ENCODE measurements at regions not wholly inside any gene's neighbourhood (a gene's known extent, or its start where the extent isn't known, plus 50 kb on each side); places are given as distances from the start of the nearest gene placed in this dataset.

DNA sequence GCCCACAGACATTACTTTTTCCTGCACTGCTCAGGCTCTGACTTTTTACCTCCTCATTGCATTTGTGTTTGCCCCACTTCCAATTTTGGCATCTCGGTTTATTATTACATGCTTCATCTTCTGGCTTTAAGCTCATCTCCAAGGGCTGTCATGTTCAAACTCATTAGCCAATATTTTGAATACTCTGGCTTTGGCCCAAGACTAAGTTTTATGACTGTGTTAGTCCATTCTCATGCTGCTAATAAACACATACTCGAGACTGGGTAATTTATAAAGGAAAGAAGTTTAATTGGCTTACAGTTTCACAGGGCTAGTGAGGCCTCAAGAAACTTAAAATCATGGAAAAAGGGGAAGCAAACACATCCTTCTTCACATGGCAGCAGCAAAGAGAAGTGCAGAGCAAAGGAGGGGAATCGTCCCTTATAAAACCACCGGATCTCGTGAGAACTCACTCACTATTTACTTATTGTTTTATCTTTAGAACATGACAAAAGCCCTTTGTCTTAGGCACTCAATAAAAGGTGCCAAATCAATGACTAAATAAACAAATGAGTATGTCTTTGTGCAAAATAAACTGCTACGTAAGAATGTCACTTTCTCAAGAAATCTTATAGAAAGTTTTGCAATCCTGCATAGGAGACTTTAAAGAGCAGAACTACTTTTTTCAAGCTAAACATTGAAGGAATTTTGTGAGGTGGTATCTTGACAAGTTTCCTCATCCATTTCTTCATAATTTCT is 233.4 kb upstream of the SPRY2 start:
- no peak for TF ChIP-seq ZFX (IDR thresholded peaks at IDR 0.05)
- TF ChIP-seq, protein P1, sequence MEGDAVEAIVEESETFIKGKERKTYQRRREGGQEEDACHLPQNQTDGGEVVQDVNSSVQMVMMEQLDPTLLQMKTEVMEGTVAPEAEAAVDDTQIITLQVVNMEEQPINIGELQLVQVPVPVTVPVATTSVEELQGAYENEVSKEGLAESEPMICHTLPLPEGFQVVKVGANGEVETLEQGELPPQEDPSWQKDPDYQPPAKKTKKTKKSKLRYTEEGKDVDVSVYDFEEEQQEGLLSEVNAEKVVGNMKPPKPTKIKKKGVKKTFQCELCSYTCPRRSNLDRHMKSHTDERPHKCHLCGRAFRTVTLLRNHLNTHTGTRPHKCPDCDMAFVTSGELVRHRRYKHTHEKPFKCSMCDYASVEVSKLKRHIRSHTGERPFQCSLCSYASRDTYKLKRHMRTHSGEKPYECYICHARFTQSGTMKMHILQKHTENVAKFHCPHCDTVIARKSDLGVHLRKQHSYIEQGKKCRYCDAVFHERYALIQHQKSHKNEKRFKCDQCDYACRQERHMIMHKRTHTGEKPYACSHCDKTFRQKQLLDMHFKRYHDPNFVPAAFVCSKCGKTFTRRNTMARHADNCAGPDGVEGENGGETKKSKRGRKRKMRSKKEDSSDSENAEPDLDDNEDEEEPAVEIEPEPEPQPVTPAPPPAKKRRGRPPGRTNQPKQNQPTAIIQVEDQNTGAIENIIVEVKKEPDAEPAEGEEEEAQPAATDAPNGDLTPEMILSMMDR (conservative IDR thresholded peaks at IDR 0.05) = no peak
- H3K27ac ChIP-seq = no peak overlapping the region

DNA sequence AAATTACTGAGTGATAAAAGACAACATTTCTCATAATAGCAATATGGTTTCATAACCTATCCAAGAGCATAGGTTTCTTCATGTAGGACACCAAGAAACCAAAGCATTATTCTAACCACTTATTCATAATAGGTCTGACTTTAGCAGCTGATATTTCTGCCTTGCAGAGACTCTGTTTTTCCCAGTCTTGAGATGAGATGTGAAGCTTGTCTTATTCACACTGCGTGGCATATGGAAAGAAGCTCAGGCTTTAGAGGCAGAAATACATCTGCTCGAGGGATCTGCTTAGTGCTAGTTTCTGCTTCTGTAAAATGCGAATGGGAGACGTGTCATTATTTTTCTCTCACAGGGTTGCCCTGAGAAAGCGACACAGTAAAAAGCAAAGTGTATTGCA is 232.0 kb upstream of the SPRY2 start:
- no peak overlapping the region for H3K27ac ChIP-seq
- TF ChIP-seq, protein P1 (conservative IDR thresholded peaks at IDR 0.05) = no peak
- TF ChIP-seq ZFX (IDR thresholded peaks at IDR 0.05) = no peak

DNA sequence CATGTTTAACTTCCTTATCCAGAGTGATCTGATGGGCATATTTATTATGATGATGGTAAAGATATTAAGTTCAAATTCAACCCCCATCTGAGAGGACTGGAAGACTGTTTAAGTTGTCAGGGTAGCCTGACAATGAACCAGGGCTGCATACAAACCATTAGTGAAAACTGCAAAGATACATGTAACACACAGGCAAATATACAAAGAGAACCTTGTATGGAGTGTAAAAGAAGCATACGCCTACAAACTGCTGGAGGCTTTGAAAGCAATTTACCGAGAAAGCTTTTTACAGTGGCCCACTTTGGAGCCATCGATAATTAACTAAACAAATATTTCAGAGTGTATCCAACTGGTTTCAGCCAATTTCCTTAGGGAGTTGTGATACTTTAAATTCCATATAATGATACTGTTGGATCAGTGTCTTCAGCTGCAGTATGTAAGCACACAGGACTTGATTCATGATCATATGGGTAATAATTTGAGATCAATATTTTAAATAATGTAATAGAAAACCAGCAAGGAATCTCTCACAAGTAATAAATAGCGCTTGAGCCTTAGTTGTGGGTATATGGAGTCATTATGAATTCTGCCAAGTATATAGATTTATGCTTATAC is 231.5 kb upstream of the SPRY2 start:
- no peak overlapping the region for H3K27ac ChIP-seq
- TF ChIP-seq, protein P1 (conservative IDR thresholded peaks at IDR 0.05) = no peak
- TF ChIP-seq ZFX (IDR thresholded peaks at IDR 0.05) = no peak

DNA sequence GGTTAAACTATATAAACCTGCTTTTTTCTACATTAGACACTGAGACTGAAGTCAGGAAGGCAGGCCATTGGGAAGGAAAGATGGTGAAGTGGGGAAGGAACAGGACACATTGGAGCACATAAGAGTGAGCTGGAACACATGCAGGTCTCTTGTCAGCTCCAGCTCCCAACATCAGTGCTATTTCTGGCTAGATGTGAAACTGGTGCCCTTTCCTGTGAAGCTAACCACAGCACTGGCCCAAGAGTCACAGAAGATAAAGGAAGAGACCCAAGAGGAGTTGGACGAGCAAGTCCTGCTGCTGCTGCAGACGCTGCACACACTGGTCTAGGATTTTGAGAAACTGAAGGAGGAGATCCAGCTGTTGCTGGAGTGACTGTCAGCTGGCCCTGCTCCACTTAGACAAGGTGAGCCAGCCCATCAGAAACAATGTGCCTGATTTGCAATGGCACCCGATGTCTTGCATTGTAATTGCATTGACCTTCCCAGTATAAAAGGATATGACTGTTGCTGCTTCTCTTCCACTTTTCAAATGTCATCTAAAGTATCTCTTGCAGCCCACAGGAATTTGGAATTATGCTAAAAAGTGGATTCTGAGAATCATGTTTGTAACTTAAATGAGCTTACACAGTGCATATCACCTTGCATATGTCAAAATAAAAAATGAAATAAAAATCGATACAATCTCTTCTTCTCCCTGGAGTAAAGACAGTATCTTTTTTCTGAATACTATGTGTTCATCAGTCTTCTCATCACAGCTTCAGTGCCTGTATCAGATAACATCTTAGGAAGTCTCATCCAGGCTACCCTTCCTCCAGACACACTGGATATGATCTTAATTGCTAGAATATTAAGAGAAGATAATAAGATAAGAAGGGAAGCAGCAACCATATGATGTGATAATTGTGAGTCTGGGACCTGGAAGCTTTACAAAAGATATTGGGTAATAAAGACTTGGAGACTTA is 230.7 kb upstream of the SPRY2 start:
- H3K27ac ChIP-seq = no peak overlapping the region
- no peak for TF ChIP-seq ZFX (IDR thresholded peaks at IDR 0.05)
- TF ChIP-seq, protein P1 (conservative IDR thresholded peaks at IDR 0.05) = no peak

DNA sequence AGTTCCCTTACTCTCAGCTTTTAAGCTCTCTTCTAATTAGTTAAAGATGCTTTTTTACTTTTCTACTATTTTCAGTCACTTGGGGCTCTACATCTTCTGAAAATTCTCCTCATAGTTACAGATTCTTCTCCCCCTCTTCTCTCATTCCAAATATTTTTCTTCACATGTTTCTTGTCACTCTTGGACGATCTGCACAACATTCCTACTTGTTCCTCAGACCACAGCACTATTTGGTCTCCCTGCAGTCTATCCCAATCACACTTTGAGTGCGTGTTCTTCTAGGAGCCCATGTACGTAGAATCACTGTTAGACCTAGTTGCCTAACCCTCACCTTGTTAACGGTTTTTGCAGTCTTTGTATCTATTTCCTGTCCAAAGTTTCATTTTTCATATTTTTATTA is 222.5 kb upstream of the SPRY2 start:
- no peak overlapping the region for H3K27ac ChIP-seq

DNA sequence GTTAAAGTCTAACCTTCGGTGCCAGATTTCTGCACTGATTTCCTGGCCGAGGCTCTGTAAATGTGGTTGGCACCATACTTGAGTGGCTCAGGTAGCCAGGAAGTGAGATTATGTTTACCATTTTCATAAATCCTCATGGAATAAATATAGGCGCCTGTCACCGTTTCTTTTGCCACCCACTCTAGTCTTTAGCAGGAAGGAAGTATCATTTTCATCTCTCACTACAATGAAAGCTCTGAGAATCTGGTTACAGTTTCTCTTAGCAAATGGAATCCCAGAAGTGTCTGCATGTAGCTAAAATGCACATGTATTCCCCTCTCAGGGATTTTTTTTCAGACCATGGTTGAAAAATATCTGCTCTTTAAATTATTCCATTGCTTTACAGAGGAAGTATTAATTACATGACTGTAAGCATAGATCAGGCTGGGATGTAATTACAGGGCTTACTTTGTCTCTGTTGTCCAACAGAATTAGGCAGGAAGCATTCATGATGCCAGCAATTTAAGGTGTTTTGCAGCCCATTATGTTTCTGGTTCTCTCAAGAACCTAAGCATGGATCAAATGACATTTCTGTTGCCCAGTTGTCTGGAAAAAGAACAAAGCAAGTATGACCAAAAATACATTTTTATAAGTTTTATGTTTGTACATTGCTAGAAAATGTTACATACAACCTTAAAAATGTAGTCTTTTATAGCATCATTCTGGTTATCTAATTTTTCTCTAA is 221.7 kb upstream of the SPRY2 start:
- no peak for TF ChIP-seq ZFX (IDR thresholded peaks at IDR 0.05)
- TF ChIP-seq, protein P1 (conservative IDR thresholded peaks at IDR 0.05) = no peak
- H3K27ac ChIP-seq = no peak overlapping the region

More for the DNA sequence above, 222.5 kb upstream of the SPRY2 start:
- no peak for TF ChIP-seq ZFX (IDR thresholded peaks at IDR 0.05)
- TF ChIP-seq, protein P1 (conservative IDR thresholded peaks at IDR 0.05) = no peak
